ENCODE measurements at regions not wholly inside any gene's neighbourhood (a gene's known extent, or its start where the extent isn't known, plus 50 kb on each side); places are given as distances from the start of the nearest gene placed in this dataset.

DNA sequence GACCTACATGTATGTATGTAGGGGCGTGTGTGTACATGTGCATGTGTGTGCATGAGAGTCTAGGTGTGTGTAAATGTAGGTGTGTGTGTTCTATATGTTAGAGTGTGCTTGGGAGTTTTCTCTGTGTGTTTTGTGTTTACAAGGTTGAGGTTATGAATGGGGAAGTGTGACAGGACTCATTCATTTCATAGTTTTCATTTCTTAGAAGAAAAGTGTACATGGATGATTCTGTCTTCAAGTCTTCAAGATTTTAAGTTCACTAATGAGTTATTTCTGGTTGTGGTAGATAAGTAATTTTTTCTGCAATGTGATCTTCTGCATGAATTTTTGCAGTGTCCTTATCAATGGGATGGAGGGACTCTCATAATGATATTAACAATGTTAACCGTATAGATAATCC is 118.2 kb upstream of the SLC10A2 start:
- Histone ChIP-seq H3F3A (ENCODE audit: control insufficient read depth, insufficient read depth) (no peaks in the 10 kb centered on the region), H3K4me3 (ENCODE audit: low read length) (no peak overlapping the region), H3K4me1 (ENCODE audit: control insufficient read depth, low read length) (peaks cover 9% of the 10 kb centered on the region), H3K79me2 (ENCODE audit: control insufficient read depth, low read length) (no peaks in the 10 kb centered on the region), H3K9me2 (replicated peaks; ENCODE audit: control insufficient read depth, low read length) (no peaks in the 10 kb centered on the region), H4K20me1 (ENCODE audit: control insufficient read depth, insufficient read depth, low read depth, low read length) (no peaks in the 10 kb centered on the region), H3K4me2 (ENCODE audit: low read length) (no peak overlapping the region), H3K27me3 (ENCODE audit: control insufficient read depth, low read length) (no peaks in the 10 kb centered on the region), H3K9me3 (ENCODE audit: control insufficient read depth, insufficient read depth, low read length) (peaks cover 5% of the 10 kb centered on the region; the same call in 1 of the 2 replicates), H3K27ac (ENCODE audit: low read depth, low read length) (no peak overlapping the region), H3K36me3 (ENCODE audit: control insufficient read depth, low read length) (no peaks in the 10 kb centered on the region)
- TF ChIP-seq EZH2phosphoT487 (IDR thresholded peaks at IDR 0.05; ENCODE audit: borderline replicate concordance, low read length) = no peak
- TF ChIP-seq, protein P1, sequence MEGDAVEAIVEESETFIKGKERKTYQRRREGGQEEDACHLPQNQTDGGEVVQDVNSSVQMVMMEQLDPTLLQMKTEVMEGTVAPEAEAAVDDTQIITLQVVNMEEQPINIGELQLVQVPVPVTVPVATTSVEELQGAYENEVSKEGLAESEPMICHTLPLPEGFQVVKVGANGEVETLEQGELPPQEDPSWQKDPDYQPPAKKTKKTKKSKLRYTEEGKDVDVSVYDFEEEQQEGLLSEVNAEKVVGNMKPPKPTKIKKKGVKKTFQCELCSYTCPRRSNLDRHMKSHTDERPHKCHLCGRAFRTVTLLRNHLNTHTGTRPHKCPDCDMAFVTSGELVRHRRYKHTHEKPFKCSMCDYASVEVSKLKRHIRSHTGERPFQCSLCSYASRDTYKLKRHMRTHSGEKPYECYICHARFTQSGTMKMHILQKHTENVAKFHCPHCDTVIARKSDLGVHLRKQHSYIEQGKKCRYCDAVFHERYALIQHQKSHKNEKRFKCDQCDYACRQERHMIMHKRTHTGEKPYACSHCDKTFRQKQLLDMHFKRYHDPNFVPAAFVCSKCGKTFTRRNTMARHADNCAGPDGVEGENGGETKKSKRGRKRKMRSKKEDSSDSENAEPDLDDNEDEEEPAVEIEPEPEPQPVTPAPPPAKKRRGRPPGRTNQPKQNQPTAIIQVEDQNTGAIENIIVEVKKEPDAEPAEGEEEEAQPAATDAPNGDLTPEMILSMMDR (IDR thresholded peaks at IDR 0.05; ENCODE audit: low read depth, low read length, poor library complexity, severe bottlenecking) = no peak

DNA sequence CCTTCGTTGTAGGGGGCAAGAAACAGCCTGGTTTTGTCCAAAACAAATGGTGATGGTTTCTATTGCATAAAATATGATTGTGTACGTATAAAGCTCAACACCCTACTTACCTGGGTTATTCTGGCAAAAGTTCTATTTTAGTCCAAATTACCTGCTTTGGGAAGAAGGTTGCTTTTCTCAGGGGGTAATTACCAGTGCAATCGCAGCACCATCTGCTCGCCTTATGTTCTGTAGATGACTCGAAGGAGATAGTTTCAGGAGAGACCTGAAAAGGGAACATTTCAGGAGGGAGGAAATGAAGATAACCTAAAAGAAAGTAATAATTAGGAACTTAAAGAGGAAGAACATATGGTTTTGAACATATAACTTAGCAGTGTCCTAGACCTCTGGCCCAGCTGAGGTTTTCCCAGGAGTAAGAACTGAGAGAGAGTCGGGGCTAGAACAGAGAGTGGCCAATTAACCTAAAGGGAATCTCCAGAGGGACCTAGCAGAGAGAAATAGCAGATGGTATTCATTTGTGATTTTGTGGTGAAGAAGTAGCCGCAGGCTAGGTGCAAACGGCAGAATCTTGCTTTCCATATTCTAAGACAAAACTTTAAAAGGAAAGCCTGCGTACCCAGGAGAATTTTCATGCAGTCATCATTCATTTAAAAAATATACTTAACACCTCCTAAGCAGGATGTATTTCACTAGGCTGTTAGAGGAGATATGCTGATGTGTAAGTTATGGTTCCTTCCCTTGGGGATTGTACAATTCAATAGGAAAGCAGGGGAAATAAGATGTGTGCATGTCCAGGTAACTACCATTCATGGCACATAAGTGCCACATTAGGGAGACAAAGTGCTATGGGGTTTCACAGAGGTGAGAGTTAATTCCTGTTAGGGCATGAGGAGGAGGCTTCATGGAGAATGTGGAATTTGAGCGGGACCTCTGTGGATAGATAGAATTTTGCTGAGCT is 113.0 kb upstream of the SLC10A2 start:
- Histone ChIP-seq H3F3A (ENCODE audit: control insufficient read depth, insufficient read depth) (no peaks in the 10 kb centered on the region), H3K9me2 (replicated peaks; ENCODE audit: control insufficient read depth, low read length) (no peaks in the 10 kb centered on the region), H3K27ac (ENCODE audit: low read depth, low read length) (no peak overlapping the region), H3K27me3 (ENCODE audit: control insufficient read depth, low read length) (no peaks in the 10 kb centered on the region), H3K4me2 (ENCODE audit: low read length) (no peak overlapping the region), H3K4me1 (ENCODE audit: control insufficient read depth, low read length) (no peaks in the 10 kb centered on the region), H3K79me2 (ENCODE audit: control insufficient read depth, low read length) (no peaks in the 10 kb centered on the region), H4K20me1 (ENCODE audit: control insufficient read depth, insufficient read depth, low read depth, low read length) (no peaks in the 10 kb centered on the region), H3K4me3 (ENCODE audit: low read length) (no peak overlapping the region), H3K36me3 (ENCODE audit: control insufficient read depth, low read length) (no peaks in the 10 kb centered on the region), H3K9me3 (ENCODE audit: control insufficient read depth, insufficient read depth, low read length) (peaks cover 2% of the 10 kb centered on the region; the same call in 1 of the 2 replicates)
- TF ChIP-seq, protein P1 (IDR thresholded peaks at IDR 0.05; ENCODE audit: low read depth, low read length, poor library complexity, severe bottlenecking) = no peak
- TF ChIP-seq EZH2phosphoT487 (IDR thresholded peaks at IDR 0.05; ENCODE audit: borderline replicate concordance, low read length) = no peak

DNA sequence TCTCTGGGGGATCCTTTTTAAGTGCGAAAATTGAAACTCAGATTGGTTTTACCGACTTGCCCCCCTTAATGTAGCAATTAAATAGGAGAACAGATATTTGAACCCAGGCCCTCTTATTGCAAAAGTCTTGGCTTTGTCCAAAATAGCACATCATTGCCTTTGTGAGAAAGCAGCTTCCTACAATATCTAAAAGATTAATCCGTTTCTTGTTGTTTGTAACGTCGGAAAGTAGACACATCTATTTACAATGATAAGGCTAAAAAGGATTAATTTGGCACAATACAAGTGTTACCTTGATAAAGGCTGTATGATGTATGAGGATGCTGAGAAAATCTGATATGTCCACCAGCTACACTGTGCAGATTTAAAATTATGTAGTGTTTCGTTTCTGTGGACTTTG is 108.7 kb upstream of the SLC10A2 start:
- peaks cover 2% of the 10 kb centered on the region; the same call in 1 of the 2 replicates for H3K9me3 ChIP-seq (ENCODE audit: control insufficient read depth, insufficient read depth, low read length)
- H3K27ac ChIP-seq (ENCODE audit: low read depth, low read length) = no peak overlapping the region
- H3K79me2 ChIP-seq (ENCODE audit: control insufficient read depth, low read length) = no peaks in the 10 kb centered on the region
- H3F3A ChIP-seq (ENCODE audit: control insufficient read depth, insufficient read depth) = no peaks in the 10 kb centered on the region
- H3K27me3 ChIP-seq (ENCODE audit: control insufficient read depth, low read length) = no peaks in the 10 kb centered on the region
- TF ChIP-seq, protein P1 (IDR thresholded peaks at IDR 0.05; ENCODE audit: low read depth, low read length, poor library complexity, severe bottlenecking) = no peak
- no peak for TF ChIP-seq EZH2phosphoT487 (IDR thresholded peaks at IDR 0.05; ENCODE audit: borderline replicate concordance, low read length)
- no peak overlapping the region for H3K4me2 ChIP-seq (ENCODE audit: low read length)
- no peaks in the 10 kb centered on the region for H3K4me1 ChIP-seq (ENCODE audit: control insufficient read depth, low read length)
- no peaks in the 10 kb centered on the region for H4K20me1 ChIP-seq (ENCODE audit: control insufficient read depth, insufficient read depth, low read depth, low read length)
- H3K4me3 ChIP-seq (ENCODE audit: low read length) = no peak overlapping the region
- no peaks in the 10 kb centered on the region for H3K9me2 ChIP-seq (replicated peaks; ENCODE audit: control insufficient read depth, low read length)
- H3K36me3 ChIP-seq (ENCODE audit: control insufficient read depth, low read length) = no peaks in the 10 kb centered on the region
